NB4 (cell line): ENCODE measurements at regions not wholly inside any gene's neighbourhood (a gene's known extent, or its start where the extent isn't known, plus 50 kb on each side); places are given as distances from the start of the nearest gene placed in this dataset.

Source experiments
- CTCF ChIP-seq: IDR thresholded peaks from one replicate; pipeline ENCODE4 v1.5.1; 2012; ENCODE audit warnings: low read depth, low read length
- MAX ChIP-seq: IDR thresholded peaks from 2 replicates; pipeline ENCODE4 v1.6.1; 2011; ENCODE audit warnings: low read depth, low read length

- peak; percentile 47 for TF ChIP-seq CTCF
- TF ChIP-seq MAX = no peak
These were observed 628.8 kb upstream of the MAN1A1 start for GRCh38 chr6:119978274-119978889.
